ENCODE measurements at regions not wholly inside any gene's neighbourhood (a gene's known extent, or its start where the extent isn't known, plus 50 kb on each side); places are given as distances from the start of the nearest gene placed in this dataset.

GRCh38 chr12:34372003-34372402, 349.7 kb downstream of the ALG10 start:
- no peak overlapping the region for H3K4me3 ChIP-seq (ENCODE audit: low read depth, low read length)
- no peak for DNase-seq (ENCODE audit: low read depth)
- TF ChIP-seq POLR2A (IDR thresholded peaks at IDR 0.05; ENCODE audit: extremely low read depth, insufficient read length) (no peak), MAX (IDR thresholded peaks at IDR 0.05; ENCODE audit: low read depth, low read length) (no peak), MYC (IDR thresholded peaks at IDR 0.05; ENCODE audit: low read depth, low read length) (no peak)
- TF ChIP-seq, protein P1, sequence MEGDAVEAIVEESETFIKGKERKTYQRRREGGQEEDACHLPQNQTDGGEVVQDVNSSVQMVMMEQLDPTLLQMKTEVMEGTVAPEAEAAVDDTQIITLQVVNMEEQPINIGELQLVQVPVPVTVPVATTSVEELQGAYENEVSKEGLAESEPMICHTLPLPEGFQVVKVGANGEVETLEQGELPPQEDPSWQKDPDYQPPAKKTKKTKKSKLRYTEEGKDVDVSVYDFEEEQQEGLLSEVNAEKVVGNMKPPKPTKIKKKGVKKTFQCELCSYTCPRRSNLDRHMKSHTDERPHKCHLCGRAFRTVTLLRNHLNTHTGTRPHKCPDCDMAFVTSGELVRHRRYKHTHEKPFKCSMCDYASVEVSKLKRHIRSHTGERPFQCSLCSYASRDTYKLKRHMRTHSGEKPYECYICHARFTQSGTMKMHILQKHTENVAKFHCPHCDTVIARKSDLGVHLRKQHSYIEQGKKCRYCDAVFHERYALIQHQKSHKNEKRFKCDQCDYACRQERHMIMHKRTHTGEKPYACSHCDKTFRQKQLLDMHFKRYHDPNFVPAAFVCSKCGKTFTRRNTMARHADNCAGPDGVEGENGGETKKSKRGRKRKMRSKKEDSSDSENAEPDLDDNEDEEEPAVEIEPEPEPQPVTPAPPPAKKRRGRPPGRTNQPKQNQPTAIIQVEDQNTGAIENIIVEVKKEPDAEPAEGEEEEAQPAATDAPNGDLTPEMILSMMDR (IDR thresholded peaks at IDR 0.05; ENCODE audit: low read depth, low read length), result no peak

GRCh38 chr12:34373926-34374325, 351.6 kb downstream of the ALG10 start:
- no peak for TF ChIP-seq MAX (IDR thresholded peaks at IDR 0.05; ENCODE audit: low read depth, low read length)
- no peak for TF ChIP-seq POLR2A (IDR thresholded peaks at IDR 0.05; ENCODE audit: extremely low read depth, insufficient read length)
- TF ChIP-seq MYC (IDR thresholded peaks at IDR 0.05; ENCODE audit: low read depth, low read length), result no peak
- TF ChIP-seq, protein P1 (IDR thresholded peaks at IDR 0.05; ENCODE audit: low read depth, low read length), result no peak
- DNase-seq (ENCODE audit: low read depth), result no peak
- no peak overlapping the region for H3K4me3 ChIP-seq (ENCODE audit: low read depth, low read length)

- DNase-seq (ENCODE audit: low read depth), result no peak
- TF ChIP-seq POLR2A (IDR thresholded peaks at IDR 0.05; ENCODE audit: extremely low read depth, insufficient read length) (no peak), MYC (IDR thresholded peaks at IDR 0.05; ENCODE audit: low read depth, low read length) (no peak), MAX (IDR thresholded peaks at IDR 0.05; ENCODE audit: low read depth, low read length) (no peak)
- TF ChIP-seq, protein P1 (IDR thresholded peaks at IDR 0.05; ENCODE audit: low read depth, low read length), result no peak
- H3K4me3 ChIP-seq (ENCODE audit: low read depth, low read length), result no peak overlapping the region
These were observed 354.0 kb downstream of the ALG10 start for GRCh38 chr12:34376133-34376799.

GRCh38 chr12:34377243-34378035, 355.1 kb downstream of the ALG10 start:
- DNase-seq (ENCODE audit: low read depth), result no peak
- no peak overlapping the region for H3K4me3 ChIP-seq (ENCODE audit: low read depth, low read length)
- TF ChIP-seq MAX (IDR thresholded peaks at IDR 0.05; ENCODE audit: low read depth, low read length) (no peak), MYC (IDR thresholded peaks at IDR 0.05; ENCODE audit: low read depth, low read length) (no peak), POLR2A (IDR thresholded peaks at IDR 0.05; ENCODE audit: extremely low read depth, insufficient read length) (no peak)
- TF ChIP-seq, protein P1 (IDR thresholded peaks at IDR 0.05; ENCODE audit: low read depth, low read length), result no peak

GRCh38 chr12:34379142-34379541, 356.8 kb downstream of the ALG10 start:
- TF ChIP-seq MAX (IDR thresholded peaks at IDR 0.05; ENCODE audit: low read depth, low read length) (no peak), MYC (IDR thresholded peaks at IDR 0.05; ENCODE audit: low read depth, low read length) (no peak), POLR2A (IDR thresholded peaks at IDR 0.05; ENCODE audit: extremely low read depth, insufficient read length) (no peak)
- TF ChIP-seq, protein P1 (IDR thresholded peaks at IDR 0.05; ENCODE audit: low read depth, low read length), result no peak
- no peak for DNase-seq (ENCODE audit: low read depth)
- H3K4me3 ChIP-seq (ENCODE audit: low read depth, low read length), result no peak overlapping the region
